ENCODE measurements at regions not wholly inside any gene's neighbourhood (a gene's known extent, or its start where the extent isn't known, plus 50 kb on each side); places are given as distances from the start of the nearest gene placed in this dataset.
"Not testable (repeated sequence)": the region's sequence is repeated elsewhere in the genome, so short reads cannot be mapped to it uniquely, and the experiment has no call there.

DNA sequence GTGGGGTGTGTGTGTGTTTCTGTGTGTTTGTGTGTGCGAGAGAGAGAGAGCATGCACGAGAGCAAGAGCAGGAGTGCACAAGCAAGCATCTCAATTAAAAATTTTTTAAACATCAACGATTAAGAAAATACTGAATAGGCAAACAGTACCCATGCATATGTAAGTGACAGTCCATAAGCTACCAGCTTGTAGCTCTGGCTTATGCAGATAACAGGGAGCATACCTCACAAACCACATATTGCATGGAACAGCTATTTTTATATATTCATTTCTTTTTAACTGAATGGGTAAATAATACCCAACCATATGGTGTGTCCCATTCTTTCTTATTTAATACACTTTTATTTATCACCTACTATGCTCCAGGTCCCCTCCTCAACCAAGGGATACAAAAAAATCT, 234.5 kb downstream of the KBTBD8 start:
- Histone ChIP-seq H3K27ac (ENCODE audit: low read depth in 1 of 2, low read length in 1 of 2) (no peak overlapping the region), H3K36me3 (ENCODE audit: control insufficient read depth in 2 of 2, insufficient read depth in 2 of 2, low read length in 1 of 2) (no peaks in the 10 kb centered on the region), H3K4me3 (ENCODE audit: low read length in 2 of 2) (no peak overlapping the region), H3K27me3 (ENCODE audit: control insufficient read depth in 2 of 2, insufficient read depth in 1 of 2, low read length in 1 of 2) (no peaks in the 10 kb centered on the region), H3K9me3 (ENCODE audit: control insufficient read depth in 2 of 2, insufficient read depth in 1 of 2, low read length in 1 of 2) (peaks cover 0 to 3% of the 10 kb centered on the region in 2 donors), H3K4me1 (ENCODE audit: control insufficient read depth in 2 of 2, insufficient read depth in 2 of 2, low read length in 2 of 2) (no peaks in the 10 kb centered on the region)
- 93% methylated on average over 3 of the region's 3 CpGs for WGBS
- no peak for DNase-seq (ENCODE audit: low read depth in 6 of 9, low spot score in 9 of 9)

DNA sequence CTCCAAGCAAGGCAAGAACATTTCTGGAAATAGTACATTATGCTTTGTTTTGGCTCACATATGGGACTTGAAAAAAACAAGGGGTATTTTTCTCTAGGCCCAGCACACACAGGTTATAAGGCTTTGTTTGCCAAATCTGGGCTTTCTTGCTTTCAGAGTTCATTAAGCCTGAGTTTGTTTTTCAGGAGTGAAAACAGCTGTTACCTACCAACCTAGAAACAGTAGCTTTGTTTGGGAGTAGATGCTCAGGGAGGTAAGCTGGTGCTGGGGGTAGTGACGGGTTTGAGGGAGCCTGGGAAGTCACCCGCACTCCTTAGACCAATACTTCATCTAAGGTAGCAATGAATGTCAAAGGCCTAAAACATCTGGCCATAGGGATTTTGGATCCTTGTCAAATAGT, 241.2 kb downstream of the KBTBD8 start:
- no peaks in the 10 kb centered on the region for H3K4me1 ChIP-seq (ENCODE audit: control insufficient read depth in 2 of 2, insufficient read depth in 2 of 2, low read length in 2 of 2)
- 96% methylated on average over 2 of the region's 2 CpGs for WGBS

DNA sequence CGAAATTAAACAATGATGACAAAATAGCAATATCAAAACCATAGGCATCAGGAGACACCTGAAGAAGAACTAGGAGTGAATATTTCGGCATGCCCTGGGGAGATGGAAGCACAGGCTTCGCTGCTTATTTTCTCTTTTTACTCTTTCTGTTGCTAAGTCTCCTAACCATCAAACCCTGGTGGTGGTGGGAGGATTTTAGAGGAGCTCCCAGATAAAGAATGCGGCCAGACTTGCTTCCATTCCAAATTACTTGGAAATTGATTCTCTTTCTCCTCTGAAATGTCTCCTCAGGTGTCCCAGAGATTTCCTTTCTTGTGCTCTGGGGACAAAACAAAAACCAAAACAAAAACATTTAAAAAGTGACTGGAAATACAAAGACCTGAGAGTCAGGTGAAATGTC, 243.0 kb downstream of the KBTBD8 start:
- Histone ChIP-seq H3K27ac (ENCODE audit: low read depth in 1 of 2, low read length in 1 of 2) (no peak overlapping the region), H3K4me3 (ENCODE audit: low read length in 2 of 2) (no peak overlapping the region), H3K9me3 (ENCODE audit: control insufficient read depth in 2 of 2, insufficient read depth in 1 of 2, low read length in 1 of 2) (no peaks in the 10 kb centered on the region), H3K36me3 (ENCODE audit: control insufficient read depth in 2 of 2, insufficient read depth in 2 of 2, low read length in 1 of 2) (no peaks in the 10 kb centered on the region), H3K27me3 (ENCODE audit: control insufficient read depth in 2 of 2, insufficient read depth in 1 of 2, low read length in 1 of 2) (no peaks in the 10 kb centered on the region), H3K4me1 (ENCODE audit: control insufficient read depth in 2 of 2, insufficient read depth in 2 of 2, low read length in 2 of 2) (no peaks in the 10 kb centered on the region)
- no peak for DNase-seq (ENCODE audit: low read depth in 6 of 9, low spot score in 9 of 9)
- WGBS = 91% methylated on average over 4 of the region's 4 CpGs

More for the DNA sequence above, 241.2 kb downstream of the KBTBD8 start:
- Histone ChIP-seq H3K4me3 (ENCODE audit: low read length in 2 of 2) (no peak overlapping the region), H3K9me3 (ENCODE audit: control insufficient read depth in 2 of 2, insufficient read depth in 1 of 2, low read length in 1 of 2) (no peaks in the 10 kb centered on the region), H3K36me3 (ENCODE audit: control insufficient read depth in 2 of 2, insufficient read depth in 2 of 2, low read length in 1 of 2) (no peaks in the 10 kb centered on the region), H3K27me3 (ENCODE audit: control insufficient read depth in 2 of 2, insufficient read depth in 1 of 2, low read length in 1 of 2) (no peaks in the 10 kb centered on the region), H3K27ac (ENCODE audit: low read depth in 1 of 2, low read length in 1 of 2) (no peak overlapping the region)
- DNase-seq (ENCODE audit: low read depth in 6 of 9, low spot score in 9 of 9) = no peak

DNA sequence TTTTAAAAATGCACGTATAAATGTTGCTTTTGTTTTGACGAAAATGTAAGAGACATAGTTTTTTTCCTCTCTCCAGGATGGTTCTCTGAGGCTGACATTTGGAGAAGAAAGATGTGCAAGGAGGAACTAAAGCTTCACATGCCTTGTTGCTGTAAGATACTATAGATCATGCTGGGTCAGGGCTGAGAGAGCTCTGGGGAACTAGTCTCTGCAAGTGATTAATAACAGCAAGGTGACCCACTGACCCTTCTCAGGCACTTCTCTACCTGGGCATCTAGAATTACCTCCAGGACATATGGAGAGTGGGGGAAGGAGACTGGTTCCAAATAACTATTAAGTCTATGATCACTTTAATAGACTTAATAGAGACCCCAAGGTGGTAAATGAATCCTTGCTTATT, 246.0 kb downstream of the KBTBD8 start:
- DNase-seq (ENCODE audit: low read depth in 6 of 9, low spot score in 9 of 9) = no peak
- no peaks in the 10 kb centered on the region for H3K4me1 ChIP-seq (ENCODE audit: control insufficient read depth in 2 of 2, insufficient read depth in 2 of 2, low read length in 2 of 2)

DNA sequence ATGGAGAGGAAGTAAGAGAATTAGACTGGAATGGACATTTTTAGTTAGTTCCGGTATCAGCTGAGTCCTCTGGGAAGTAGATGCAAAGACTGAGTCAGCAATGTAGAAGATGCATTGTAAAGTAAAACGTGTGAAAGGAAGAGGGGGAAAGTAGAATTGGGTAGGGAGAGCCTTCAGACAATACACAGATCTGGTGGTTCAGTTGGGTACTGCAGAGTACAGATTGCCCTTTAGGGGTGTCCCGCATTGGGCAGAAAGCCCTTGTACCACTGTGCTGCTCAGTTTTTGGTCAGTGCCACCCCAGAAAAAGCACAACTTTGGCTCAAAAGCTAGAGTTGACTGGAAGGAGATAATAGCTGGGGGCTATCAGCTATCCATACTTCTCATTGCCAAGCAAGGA, 247.4 kb downstream of the KBTBD8 start:
- no peak for DNase-seq (ENCODE audit: low read depth in 6 of 9, low spot score in 9 of 9)
- no peak overlapping the region for H3K27ac ChIP-seq (ENCODE audit: low read depth in 1 of 2, low read length in 1 of 2)
- 81% methylated on average over 3 of the region's 3 CpGs for WGBS
- no peaks in the 10 kb centered on the region for H3K36me3 ChIP-seq (ENCODE audit: control insufficient read depth in 2 of 2, insufficient read depth in 2 of 2, low read length in 1 of 2)
- no peaks in the 10 kb centered on the region for H3K9me3 ChIP-seq (ENCODE audit: control insufficient read depth in 2 of 2, insufficient read depth in 1 of 2, low read length in 1 of 2)
- no peaks in the 10 kb centered on the region for H3K4me1 ChIP-seq (ENCODE audit: control insufficient read depth in 2 of 2, insufficient read depth in 2 of 2, low read length in 2 of 2)
- H3K4me3 ChIP-seq (ENCODE audit: low read length in 2 of 2) = no peak overlapping the region
- H3K27me3 ChIP-seq (ENCODE audit: control insufficient read depth in 2 of 2, insufficient read depth in 1 of 2, low read length in 1 of 2) = no peaks in the 10 kb centered on the region

More for the DNA sequence above, 246.0 kb downstream of the KBTBD8 start:
- Histone ChIP-seq H3K4me3 (ENCODE audit: low read length in 2 of 2) (no peak overlapping the region), H3K9me3 (ENCODE audit: control insufficient read depth in 2 of 2, insufficient read depth in 1 of 2, low read length in 1 of 2) (no peaks in the 10 kb centered on the region), H3K27ac (ENCODE audit: low read depth in 1 of 2, low read length in 1 of 2) (no peak overlapping the region), H3K27me3 (ENCODE audit: control insufficient read depth in 2 of 2, insufficient read depth in 1 of 2, low read length in 1 of 2) (no peaks in the 10 kb centered on the region), H3K36me3 (ENCODE audit: control insufficient read depth in 2 of 2, insufficient read depth in 2 of 2, low read length in 1 of 2) (no peaks in the 10 kb centered on the region)
- 92% methylated on average over 2 of the region's 2 CpGs for WGBS

DNA sequence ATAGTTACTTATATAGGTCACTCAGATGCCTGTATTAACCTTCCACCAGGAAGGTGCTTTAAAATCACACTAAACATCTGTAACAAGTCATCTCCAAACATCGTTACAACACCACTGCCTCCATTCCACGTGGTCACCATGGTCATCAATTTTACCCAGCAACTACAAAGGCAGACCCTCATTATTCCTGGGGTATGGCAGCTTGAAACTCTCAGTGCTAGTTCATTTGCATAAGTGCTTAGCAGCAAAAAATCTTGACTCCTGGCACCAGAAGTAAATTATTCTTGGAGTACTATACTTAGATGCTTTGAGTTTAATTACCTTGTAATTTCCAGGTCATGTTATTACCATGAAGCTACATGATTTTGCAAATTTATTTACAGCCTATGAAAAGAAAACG, 250.6 kb downstream of the KBTBD8 start:
- no peaks in the 10 kb centered on the region for H3K27me3 ChIP-seq (ENCODE audit: control insufficient read depth in 2 of 2, insufficient read depth in 1 of 2, low read length in 1 of 2)
- H3K4me3 ChIP-seq (ENCODE audit: low read length in 2 of 2) = no peak overlapping the region
- H3K4me1 ChIP-seq (ENCODE audit: control insufficient read depth in 2 of 2, insufficient read depth in 2 of 2, low read length in 2 of 2) = no peaks in the 10 kb centered on the region
- H3K27ac ChIP-seq (ENCODE audit: low read depth in 1 of 2, low read length in 1 of 2) = no peak overlapping the region
- H3K9me3 ChIP-seq (ENCODE audit: control insufficient read depth in 2 of 2, insufficient read depth in 1 of 2, low read length in 1 of 2) = no peaks in the 10 kb centered on the region
- DNase-seq (ENCODE audit: low read depth in 6 of 9, low spot score in 9 of 9) = no peak
- WGBS = 76% methylated on average over 3 of the region's 3 CpGs
- no peaks in the 10 kb centered on the region for H3K36me3 ChIP-seq (ENCODE audit: control insufficient read depth in 2 of 2, insufficient read depth in 2 of 2, low read length in 1 of 2)

DNA sequence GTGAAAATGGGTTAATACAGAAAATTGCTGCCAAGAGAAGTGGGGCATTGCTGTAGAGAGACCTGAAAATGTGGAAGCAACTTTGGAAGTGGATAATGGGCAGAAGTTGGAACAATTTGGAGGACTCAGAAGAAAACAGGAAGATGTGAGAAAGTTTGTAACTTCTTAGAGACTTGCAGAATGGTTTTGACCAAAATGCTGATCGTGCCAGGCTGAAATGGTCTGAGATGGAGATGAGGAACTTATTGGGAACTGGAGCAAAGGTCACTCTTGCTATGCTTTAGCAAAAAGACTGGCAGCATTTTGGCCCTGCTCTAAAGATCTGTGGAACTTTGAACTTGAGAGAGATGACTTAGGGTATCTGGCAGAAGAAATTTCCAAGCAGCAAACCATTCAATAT, 254.8 kb downstream of the KBTBD8 start:
- not testable (repeated sequence) for H3K36me3 ChIP-seq (ENCODE audit: control insufficient read depth in 2 of 2, insufficient read depth in 2 of 2, low read length in 1 of 2); H3K27ac ChIP-seq (ENCODE audit: low read depth in 1 of 2, low read length in 1 of 2); H3K27me3 ChIP-seq (ENCODE audit: control insufficient read depth in 2 of 2, insufficient read depth in 1 of 2, low read length in 1 of 2); DNase-seq (ENCODE audit: low read depth in 6 of 9, low spot score in 9 of 9); H3K4me1 ChIP-seq (ENCODE audit: control insufficient read depth in 2 of 2, insufficient read depth in 2 of 2, low read length in 2 of 2); H3K9me3 ChIP-seq (ENCODE audit: control insufficient read depth in 2 of 2, insufficient read depth in 1 of 2, low read length in 1 of 2); H3K4me3 ChIP-seq (ENCODE audit: low read length in 2 of 2)
- 88% methylated on average over 1 of the region's 1 CpG for WGBS

DNA sequence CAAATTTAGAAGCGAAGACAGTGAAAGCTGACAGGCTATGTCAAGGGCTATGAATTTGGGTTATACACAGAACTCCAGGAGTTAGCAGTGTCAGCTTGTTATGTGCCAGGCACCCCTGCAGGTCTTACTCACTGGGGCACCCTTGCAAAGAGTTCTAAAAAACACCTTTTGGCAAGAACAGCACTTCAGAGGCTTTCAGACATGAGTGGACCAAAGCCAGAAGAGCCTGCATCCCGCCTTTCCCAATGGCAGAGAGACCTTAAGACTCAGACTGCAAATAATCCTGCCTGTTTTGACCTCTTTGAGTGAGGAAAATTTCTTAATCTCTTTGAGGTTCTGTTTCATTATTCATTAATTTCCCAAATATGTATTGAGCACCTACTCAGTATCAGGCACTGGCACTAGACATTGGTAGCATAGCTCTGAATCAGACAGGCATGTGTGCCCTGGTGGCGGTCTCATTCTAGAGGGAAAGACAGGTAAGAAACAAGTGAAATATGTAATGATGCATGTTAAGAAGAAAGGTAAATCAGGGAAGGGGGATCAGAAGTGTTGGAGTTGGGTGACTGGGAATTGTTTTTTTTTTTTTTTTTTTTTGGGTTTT, 280.0 kb downstream of the KBTBD8 start:
- no peak for DNase-seq (ENCODE audit: low read depth in 6 of 9, low spot score in 9 of 9)
- 91% methylated on average over 3 of the region's 3 CpGs for WGBS

DNA sequence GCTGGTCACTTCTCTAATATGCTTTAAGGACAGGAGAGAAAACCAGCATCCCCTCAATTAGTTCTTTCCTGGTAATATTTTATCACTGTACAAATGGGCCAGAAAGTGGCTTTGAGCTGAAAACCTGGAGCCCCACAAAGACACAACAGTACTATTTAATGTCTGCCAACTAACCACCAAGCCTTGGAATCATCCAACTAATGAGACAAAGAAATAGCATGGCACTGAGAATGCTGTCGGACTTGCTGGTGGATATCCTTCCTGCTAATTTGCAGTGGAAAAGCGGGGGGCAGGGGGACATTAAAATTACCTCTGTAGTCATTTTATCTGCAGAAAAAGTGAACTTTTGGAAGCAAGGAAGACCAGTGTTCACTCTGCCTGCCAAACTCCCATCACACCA, 288.5 kb downstream of the KBTBD8 start:
- 94% methylated on average over 2 of the region's 2 CpGs for WGBS

More for the DNA sequence above, 280.0 kb downstream of the KBTBD8 start:
- no peaks in the 10 kb centered on the region for H3K4me1 ChIP-seq (ENCODE audit: control insufficient read depth in 2 of 2, insufficient read depth in 2 of 2, low read length in 2 of 2)
- H3K9me3 ChIP-seq (ENCODE audit: control insufficient read depth in 2 of 2, insufficient read depth in 1 of 2, low read length in 1 of 2) = no peaks in the 10 kb centered on the region
- no peak overlapping the region for H3K27ac ChIP-seq (ENCODE audit: low read depth in 1 of 2, low read length in 1 of 2)
- H3K36me3 ChIP-seq (ENCODE audit: control insufficient read depth in 2 of 2, insufficient read depth in 2 of 2, low read length in 1 of 2) = no peaks in the 10 kb centered on the region
- no peak overlapping the region for H3K4me3 ChIP-seq (ENCODE audit: low read length in 2 of 2)
- H3K27me3 ChIP-seq (ENCODE audit: control insufficient read depth in 2 of 2, insufficient read depth in 1 of 2, low read length in 1 of 2) = no peaks in the 10 kb centered on the region

More for the DNA sequence above, 288.5 kb downstream of the KBTBD8 start:
- no peak for DNase-seq (ENCODE audit: low read depth in 6 of 9, low spot score in 9 of 9)
- Histone ChIP-seq H3K27me3 (ENCODE audit: control insufficient read depth in 2 of 2, insufficient read depth in 1 of 2, low read length in 1 of 2) (no peaks in the 10 kb centered on the region), H3K36me3 (ENCODE audit: control insufficient read depth in 2 of 2, insufficient read depth in 2 of 2, low read length in 1 of 2) (no peaks in the 10 kb centered on the region), H3K27ac (ENCODE audit: low read depth in 1 of 2, low read length in 1 of 2) (no peak overlapping the region), H3K4me3 (ENCODE audit: low read length in 2 of 2) (no peak overlapping the region), H3K4me1 (ENCODE audit: control insufficient read depth in 2 of 2, insufficient read depth in 2 of 2, low read length in 2 of 2) (no peaks in the 10 kb centered on the region), H3K9me3 (ENCODE audit: control insufficient read depth in 2 of 2, insufficient read depth in 1 of 2, low read length in 1 of 2) (no peaks in the 10 kb centered on the region)
